ENCODE measurements at regions not wholly inside any gene's neighbourhood (a gene's known extent, or its start where the extent isn't known, plus 50 kb on each side); places are given as distances from the start of the nearest gene placed in this dataset.
"Not testable (repeated sequence)": the region's sequence is repeated elsewhere in the genome, so short reads cannot be mapped to it uniquely, and the experiment has no call there.

DNA sequence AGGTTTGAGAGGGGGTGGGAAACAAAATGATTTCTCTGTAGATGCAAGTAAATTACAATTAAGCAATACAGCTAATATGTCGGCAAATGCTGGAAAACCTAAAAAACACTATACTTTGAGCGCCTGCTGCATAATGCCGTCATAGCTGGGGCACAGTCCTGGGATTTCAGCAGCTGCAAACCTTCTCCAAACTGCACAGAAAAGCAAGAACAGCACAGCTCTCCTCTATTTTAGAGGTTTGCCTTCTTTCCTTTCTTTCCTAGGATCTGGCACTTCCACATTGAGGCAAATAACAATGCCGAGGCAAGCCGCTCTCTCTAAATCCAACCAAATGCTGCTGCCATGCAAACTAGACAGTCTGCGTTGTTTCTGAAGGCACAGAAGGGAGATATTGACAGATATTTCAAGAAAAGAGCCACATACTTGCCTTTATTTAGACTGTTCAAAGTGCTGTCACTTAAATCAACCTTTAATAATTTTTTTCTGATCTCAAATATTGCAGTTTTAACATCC is 287.1 kb upstream of the G2E3 start:
- DNase-seq: no peak

DNA sequence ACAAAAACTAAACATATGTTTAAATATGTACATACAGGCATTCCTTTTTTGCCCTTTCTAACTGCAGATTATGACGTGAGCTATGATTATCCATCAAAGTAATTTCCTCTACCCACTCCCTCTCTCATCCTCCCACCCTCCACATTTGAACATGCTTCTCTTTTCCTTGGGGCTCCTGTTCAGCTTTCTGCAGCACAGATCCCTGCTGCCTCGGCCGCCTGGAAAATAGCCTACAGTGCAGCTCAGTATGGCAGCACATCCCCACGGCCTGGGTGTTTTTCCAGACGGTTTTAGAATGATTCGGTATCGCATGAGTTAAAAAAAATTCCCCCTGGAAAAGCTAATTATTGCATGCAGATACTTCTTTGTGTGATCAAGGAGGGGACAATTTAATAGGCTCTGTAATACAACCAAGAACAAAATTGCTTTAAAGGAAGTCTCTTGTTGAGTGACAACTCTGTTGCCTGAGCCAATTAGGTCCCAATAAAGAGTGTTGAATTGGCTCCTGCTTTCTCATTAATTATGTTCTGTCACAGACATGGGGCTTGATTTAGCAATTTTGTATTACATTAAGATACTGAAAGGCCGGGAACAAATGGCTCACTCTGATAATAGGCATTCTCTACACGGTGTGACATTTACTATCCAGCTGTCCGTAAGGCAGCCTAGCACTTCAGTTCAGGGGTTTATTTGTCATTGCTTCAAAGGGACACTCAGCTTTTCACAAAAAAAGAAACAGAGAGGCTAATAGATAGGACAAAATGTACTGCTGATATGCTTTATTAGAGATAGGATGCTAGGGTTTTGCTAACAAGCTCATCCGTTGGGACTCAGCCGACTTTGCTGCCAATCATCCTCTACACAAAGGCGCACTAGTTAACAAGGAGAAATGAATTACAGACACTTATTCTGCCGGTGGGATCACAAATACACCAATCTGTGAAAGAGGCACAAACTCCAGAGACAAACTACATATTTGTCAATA is 285.8 kb upstream of the G2E3 start:
- DNase-seq: no peak

DNA sequence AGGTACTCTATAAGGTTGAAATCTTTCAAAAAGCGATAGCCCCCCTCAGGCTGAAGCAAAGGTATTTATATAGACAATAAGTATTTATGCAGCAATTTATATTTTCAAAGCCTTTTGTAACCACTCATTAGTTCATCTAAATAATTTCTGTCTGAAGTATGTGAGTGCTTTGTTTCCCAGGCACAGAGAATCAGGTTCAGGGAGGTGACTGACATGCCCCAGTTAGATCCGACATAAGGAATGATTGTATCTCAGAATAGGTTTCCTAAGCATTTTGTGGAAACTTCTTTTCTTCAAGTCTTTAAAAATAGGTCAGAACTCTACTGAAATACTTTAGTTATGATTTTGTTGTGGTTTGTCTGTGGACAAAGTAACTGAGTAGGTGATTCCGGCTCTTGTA is 283.4 kb upstream of the G2E3 start:
- DNase-seq: no peak

DNA sequence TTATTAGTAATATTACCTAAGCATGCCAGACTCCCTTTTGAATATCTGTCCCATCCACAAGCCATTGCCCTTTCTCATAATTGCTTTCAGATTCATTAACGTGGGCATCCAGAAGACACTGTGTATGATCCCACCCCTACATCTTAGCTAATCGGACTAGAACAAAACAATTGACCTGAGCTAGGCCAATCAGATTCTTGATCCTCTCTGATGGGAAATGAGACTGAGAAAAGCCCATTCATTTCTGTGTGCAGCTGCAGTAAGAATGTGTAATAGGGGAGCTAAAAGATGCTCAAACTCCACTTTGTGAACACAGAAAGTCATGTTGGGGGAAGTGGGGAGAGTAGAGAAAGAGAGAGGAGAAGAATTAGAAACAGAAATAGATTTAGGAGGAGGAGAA is 281.7 kb upstream of the G2E3 start:
- DNase-seq: no peak

DNA sequence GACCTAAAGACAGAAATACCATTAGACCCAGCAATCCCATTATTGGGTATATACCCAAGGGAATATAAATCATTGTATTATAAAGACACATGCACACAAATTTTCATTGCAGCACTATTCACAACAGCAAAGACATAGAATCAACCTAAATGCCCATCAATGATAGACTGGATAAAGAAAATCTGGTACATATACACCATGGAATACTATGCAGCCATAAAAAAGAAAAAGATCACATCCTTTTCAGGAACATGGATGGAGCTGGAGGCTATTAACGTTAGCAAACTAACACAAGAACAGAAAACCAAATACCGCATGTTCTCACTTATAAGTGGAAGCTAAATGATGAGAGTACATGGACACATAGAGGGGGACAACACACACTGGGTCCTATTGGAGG is 280.1 kb upstream of the G2E3 start:
- not testable (repeated sequence) for DNase-seq

DNA sequence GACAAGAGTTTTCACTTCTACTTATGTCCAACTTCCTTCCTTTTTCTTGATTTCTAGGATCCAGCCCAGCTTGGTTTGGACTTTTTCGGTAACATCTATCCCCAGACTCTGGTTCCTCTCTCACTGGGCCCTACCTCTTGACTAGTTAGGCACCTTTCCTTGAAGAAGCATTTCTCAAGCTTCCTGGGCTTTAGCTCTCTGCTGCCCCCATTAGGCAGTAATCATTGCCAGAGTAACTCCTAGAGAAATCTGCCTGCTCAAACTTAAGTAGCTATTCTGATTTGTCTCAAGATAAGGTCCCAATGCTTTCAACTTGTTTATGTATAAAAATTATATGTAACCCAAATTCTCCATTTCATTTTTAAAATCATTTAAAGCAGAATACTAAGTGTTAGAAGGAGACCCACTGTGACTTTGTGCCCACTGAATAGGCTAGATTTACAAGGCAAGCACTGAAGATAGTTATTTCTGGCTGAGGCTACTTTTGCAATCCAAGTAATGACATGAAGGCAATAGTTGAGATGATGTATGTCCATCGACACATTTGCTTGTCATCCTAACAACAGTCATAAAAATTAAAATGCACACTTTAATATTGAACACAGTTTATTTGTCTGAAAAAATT is 275.0 kb upstream of the G2E3 start:
- no peak for DNase-seq

DNA sequence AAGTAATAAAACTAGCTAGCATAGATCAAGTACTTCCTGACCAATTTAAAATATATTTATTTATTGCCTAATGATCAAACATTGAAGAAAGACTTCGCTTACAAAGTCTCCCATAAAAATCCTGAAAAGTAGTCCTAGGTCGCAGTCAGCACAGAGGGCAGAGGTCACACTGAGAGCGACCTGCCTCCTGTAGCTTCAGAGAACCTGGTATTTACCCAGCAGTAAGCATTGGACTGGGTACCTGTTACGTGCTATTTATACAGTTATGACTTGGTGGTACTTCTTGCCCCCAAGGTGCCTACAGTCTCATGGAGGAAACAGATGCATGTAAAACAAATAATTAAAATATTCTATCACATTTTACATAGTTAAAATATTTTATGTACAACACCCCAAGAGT is 274.1 kb upstream of the G2E3 start:
- DNase-seq: no peak

DNA sequence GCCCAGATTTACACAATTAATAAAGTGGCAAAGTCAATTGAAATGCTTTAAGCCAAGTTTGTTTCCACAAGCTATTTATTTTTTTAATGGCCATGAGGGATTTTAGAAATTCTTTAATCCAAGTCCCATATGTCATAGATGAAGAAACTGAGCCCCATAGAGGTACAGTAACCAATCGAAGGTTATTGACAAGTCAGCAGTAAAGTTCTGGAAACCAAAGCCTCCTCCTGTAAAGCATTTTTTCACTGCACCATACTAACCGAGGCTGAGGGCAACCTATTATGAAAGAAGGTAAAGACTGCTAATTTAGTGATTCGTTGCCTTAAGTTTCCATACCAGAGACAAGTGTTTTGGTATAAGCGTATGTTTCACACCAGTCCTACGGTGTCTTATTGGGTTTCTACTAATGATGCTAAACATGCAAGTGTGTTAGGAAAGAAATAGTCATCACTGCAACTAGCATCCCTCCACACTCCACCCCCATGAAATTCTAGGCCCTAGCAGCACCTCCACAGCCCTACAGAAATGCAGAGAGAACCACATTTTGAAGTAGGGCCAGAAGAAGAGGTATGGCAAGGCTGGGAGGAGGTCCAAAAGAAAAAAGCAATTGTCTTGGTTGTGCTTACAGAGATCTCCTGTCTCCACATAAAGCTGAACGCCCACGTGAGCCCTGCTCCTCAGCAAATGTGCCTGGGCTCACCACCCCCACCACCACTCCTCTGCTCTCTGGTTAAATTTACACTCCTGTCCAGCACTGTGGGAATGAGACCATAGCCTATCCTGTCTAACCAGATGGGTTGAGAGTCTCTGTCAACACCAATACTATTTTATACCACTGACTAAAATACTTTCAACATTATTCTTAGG is 271.1 kb upstream of the G2E3 start:
- no peak for DNase-seq

DNA sequence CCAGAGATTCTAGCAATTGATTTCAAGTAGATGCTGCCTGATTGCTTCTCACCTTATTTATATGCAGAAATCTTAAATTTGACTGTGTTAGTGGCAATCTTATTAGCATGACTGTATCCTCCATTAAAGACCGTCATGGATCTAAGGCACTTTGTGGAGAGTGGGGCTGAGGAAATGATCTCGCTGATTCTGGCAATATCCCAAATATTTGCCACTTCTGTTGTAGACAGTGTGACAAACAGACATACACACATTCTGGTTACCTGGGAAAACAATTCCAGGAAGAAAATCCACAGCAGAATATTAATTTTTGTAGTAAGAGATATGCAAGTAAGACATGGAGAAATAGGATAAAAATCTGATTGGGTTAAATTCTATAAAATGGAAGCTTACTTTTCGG is 269.0 kb upstream of the G2E3 start:
- DNase-seq: no peak

DNA sequence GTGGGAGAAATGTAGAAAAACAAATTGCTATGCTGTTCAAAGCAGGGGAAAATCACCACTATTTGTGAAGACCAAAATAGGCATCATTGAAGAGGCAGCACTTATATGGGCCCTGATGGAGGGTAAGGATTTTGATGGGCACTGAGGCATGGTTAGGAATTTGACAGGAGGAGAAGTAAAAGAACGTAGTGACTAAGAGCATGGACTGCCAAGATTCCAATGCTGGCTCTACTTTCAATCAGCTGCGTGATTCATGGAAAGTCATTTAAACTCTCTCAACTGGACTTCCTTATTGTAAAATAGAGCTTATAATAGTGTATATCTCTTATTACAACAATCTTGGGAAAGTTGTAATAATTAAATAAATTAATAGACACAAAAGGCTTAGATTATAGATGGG is 267.7 kb upstream of the G2E3 start:
- DNase-seq: no peak

DNA sequence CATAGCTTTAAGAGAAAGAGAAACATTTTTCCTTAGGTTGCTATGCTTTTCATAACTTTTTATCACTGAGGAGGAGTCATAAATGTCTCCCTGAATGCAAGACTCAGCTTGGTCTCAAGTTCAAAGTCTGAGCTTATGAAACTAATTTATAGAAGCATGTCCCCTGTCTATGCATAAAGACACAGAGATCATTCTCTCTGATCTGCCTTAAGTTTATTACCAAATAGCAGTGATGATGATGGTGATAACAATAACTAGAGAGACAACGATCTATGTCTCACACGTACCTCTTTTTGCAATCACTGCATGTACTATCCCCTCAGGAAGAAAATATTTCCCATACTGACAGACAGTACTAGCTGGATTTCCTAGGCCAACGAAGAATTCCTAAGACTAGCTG is 266.4 kb upstream of the G2E3 start:
- DNase-seq: no peak

DNA sequence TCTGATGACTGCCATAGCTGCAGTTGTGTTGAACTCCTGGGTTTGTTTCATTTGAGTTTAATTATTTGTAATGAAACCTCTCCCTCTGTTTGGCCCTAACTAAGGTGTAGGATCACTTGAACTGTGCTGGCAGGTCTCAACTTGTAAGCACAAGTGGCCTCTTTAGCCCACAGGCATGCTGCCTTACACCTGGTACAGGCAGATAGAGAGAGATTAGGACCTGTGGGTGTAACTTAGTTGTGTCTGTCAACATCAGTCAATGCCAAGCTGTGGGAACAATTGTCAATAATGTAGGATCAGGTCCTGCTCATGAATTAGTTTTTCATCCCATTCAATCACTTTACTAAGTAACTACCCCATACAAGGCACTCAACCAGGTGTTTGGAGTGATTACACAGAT is 263.0 kb upstream of the G2E3 start:
- no peak for DNase-seq

DNA sequence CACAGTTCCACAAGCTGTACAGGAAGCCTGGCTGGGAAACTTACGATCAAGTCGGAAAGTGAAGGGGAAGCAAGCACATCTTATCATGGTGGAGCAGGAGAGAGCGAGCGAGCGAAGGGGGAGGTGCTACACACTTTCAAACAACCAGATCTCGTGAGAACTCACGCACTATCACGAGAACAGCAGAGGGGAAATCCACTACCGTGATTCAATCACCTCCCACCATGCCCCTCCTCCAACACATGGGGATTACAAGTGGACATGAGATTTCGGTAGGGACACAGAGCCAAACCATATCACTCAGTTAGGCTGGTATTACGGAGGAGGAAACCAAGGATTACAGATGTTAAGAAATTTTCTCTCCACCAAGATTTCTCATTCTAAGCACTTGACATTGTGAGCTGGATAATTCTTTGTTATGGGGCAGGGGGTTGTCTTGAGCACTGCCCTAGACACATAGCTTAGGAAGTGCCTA is 262.0 kb upstream of the G2E3 start:
- DNase-seq: no peak

DNA sequence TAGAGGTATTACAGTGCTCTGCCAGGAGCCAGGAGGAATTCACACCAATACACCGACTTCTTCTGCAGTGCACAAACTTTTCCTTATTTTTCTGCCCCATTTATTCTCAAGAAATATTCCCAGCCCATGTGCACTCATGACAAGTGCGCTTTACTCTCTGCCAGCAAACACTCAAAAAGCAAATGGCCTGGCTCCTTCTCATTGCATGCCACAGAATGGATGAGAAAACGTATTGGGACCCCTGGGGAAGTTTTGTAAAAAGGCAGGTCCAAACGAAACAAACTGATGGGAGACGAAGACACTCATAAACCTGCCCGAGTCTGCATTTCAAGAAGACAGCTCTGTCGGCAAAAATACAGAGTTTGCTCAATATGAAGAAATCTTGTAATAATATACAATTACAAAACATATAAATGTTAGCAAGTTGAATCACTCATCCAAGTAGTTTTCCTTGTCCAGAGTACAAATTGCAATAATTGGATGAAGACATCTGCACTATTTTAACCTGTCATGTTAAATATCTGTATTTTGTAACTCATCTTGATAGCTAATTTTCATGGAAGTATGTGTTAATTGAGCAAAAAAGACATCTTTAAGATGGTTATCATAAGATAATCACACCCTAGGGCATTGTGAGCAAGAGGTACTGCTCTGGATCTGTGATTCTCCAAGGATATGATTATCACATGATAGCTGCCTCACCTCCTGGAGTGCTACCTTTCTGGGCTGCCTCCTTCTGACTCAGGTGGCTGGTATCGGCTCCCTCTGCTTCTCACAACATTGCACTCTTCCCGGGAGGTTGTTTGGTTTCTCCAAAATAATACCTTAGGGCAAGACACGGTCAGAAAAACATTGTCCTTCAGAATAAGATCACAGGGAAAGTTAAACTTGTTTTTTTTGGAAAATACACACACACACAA is 260.8 kb upstream of the G2E3 start:
- no peak for DNase-seq

DNA sequence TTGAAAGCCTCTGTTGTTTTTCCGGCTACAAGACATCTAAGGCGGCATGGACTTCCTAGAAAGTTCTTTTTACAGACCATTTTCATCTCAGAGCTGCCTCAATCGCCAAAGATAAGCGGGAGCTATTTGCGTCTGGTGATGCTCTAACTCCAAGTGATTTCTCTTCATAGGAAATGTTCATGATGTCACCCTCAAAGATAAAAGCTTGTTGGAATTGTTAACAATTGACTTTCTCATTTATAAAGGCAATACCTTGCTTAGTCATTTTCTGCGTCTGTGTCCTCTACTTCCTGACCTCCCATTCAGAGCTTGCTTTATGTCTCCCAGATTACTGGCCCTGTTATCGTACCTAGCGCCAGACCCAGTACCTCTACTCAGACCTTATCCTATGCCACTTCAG is 259.0 kb upstream of the G2E3 start:
- no peak for DNase-seq

DNA sequence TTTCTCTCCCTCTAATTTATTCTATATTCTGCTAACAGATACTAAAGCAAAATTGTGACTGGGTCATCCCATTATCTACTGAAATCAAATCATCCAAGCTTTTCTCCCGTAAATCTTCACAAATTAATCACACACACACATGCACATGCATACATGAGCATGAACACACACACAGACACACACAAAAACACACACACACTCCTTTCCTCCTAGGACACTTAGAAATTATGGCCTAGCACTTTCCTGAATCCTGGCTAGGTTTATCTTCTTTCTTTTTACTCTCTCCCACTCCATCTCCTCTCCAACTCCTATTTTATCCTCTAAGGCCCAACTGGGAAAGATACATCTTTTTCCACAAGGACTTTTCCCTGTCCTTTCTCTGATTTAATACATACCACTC is 255.6 kb upstream of the G2E3 start:
- no peak for DNase-seq

DNA sequence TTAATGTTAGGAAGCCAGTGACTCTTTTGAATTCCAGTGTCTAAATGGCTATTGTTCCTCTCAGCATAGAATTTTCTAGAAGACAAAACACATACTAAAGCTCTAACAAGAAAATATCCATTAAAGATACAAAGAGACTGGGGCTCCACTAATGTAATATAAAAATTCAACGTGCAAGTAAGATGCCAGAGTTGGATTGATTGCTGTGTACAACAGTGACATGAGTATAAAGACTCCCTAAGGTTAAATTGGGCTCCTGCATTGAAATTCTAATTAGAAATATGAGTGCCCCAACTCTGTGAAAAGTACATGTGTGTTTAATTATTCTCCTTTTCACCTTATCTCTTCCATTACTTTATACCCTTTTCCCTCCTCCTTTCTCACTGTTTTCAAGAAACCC is 253.6 kb upstream of the G2E3 start:
- DNase-seq: no peak

DNA sequence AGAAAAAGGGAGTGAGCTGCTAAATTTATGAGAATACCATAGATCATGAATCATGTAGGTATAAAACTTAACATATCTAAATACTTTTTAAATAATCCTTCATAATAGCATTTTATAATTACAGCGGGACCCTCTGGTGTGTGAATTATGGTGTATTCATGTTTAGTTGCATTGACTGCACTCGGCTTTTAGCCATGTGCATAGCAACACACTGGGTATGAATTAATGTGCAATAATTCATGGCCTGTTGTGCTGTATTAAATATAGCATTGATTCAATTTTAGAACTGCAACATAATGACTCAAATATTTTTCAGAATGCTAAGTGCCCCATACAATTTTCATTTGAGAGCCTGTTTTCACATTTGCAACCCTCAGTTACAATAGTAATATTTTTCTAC is 249.6 kb upstream of the G2E3 start:
- no peak for DNase-seq

DNA sequence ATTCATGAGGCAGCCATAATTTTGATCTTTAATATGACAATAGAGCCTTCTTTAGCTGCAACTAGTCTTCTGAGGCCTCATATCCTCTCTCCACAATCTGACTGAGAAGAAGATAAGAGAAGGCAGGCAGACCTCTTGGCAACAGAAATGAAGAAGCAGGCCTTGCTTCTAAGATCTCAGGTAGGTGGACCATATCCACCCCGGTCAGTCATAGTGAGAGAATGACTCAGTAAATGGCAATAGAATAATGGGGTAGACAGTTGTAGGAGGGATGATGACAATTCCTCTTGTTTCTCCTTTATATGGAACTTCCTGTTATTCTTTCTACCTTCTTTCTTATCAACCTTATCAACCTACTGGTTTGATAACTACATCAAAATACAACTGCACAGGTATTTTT is 246.7 kb upstream of the G2E3 start:
- DNase-seq: no peak

DNA sequence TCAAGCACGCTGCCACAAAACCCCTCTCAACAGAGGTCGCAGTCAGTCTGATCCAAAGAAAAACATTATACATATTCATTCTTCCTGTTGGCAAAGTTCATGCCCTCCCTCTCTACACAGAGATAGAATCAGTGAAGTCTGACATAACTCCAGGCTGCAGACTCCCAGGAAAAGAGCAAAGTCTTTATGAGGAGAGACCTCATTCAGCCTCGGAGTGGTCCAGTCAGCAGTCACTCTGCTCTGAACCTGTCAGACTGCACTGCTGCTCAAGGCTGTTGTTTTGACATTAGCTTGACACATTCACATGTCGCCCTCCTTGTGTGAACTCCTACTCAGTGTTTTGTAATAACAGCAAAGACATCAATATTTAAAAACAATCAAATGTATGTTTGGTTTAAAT is 241.2 kb upstream of the G2E3 start:
- no peak for DNase-seq

DNA sequence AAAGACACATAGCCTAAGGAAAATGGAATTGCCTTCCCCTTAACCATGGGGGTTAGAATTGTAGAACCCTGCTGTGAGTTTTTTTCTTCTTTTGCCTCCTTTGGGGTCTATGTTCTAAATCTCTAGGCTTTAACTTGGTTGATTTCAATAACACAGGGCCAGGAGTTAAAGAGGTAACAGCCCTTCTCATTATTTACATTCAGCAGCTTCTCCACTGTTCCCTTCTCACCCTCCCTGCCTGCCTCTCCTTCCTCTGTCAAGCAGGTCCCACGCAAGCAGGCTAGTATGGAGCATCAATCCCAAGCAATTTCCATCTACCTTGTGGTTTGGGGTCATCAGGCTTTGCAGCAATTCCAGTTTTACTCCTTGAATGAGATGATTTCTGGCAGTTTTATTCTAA is 236.1 kb upstream of the G2E3 start:
- DNase-seq: no peak

DNA sequence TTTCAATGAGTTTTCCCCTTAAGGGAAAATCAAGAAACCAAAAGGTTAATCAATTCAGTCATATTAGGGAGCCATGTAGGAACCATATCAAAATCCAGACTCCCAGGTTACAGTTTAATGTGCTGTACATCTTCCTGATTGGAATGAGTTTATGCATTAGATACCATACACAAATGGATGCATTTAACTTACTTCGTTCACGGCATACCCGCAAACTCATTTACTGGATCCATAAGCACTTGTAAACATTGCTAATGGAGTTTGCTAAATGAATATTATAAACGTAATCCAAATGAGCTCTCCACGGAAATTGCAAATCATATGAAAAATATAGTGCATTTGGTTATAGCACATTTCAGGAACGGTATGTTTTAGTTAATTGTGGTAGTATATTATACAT is 228.9 kb upstream of the G2E3 start:
- no peak for DNase-seq
